ENCODE measurements at regions not wholly inside any gene's neighbourhood (a gene's known extent, or its start where the extent isn't known, plus 50 kb on each side); places are given as distances from the start of the nearest gene placed in this dataset.

- no peak for TF ChIP-seq POLR2AphosphoS5 (IDR thresholded peaks at IDR 0.05)
- TF ChIP-seq CTCF (IDR thresholded peaks at IDR 0.05 in 8 of 11, conservative IDR thresholded peaks at IDR 0.05 in 3 of 11) = no peak
Observed at GRCh38 chr6:166830891-166831363, 125.4 kb downstream of the RNASET2 start.

Measured in spleen (tissue), 7 donors.